GM12872 (cell line): ENCODE measurements at regions not wholly inside any gene's neighbourhood (a gene's known extent, or its start where the extent isn't known, plus 50 kb on each side); places are given as distances from the start of the nearest gene placed in this dataset.

ENCODE experiments used
- TF ChIP-seq, protein P1 (sequence below): IDR thresholded peaks from 3 replicates; pipeline ENCODE4 v1.5.1; 2011; ENCODE audit warnings: low read depth, mild to moderate bottlenecking, low read length, moderate library complexity; ENCODE audit not compliant: insufficient read depth

DNA sequence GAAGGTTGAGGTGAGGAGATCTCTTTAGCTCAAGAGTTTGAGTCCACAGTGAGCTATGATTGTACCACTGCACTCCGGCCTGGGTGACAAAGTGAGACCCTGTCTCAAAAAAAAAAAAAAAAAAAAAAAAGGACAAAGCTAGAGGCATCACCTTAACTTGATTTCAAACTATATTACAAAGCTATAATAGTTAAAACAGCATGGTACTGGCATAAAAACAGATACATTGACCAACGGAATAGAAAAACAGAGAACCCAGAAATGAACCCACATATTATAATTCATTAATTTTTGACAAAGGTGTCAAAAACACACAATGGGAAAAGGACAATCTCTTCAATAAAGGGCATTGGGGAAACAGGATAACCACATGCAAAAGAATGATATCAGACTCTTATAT is 50.8 kb upstream of the MBOAT1 start:
- TF ChIP-seq, protein P1, sequence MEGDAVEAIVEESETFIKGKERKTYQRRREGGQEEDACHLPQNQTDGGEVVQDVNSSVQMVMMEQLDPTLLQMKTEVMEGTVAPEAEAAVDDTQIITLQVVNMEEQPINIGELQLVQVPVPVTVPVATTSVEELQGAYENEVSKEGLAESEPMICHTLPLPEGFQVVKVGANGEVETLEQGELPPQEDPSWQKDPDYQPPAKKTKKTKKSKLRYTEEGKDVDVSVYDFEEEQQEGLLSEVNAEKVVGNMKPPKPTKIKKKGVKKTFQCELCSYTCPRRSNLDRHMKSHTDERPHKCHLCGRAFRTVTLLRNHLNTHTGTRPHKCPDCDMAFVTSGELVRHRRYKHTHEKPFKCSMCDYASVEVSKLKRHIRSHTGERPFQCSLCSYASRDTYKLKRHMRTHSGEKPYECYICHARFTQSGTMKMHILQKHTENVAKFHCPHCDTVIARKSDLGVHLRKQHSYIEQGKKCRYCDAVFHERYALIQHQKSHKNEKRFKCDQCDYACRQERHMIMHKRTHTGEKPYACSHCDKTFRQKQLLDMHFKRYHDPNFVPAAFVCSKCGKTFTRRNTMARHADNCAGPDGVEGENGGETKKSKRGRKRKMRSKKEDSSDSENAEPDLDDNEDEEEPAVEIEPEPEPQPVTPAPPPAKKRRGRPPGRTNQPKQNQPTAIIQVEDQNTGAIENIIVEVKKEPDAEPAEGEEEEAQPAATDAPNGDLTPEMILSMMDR: no peak

GRCh38 chr6:20265842-20266241 is 53.6 kb upstream of the MBOAT1 start:
- TF ChIP-seq, protein P1: no peak

DNA sequence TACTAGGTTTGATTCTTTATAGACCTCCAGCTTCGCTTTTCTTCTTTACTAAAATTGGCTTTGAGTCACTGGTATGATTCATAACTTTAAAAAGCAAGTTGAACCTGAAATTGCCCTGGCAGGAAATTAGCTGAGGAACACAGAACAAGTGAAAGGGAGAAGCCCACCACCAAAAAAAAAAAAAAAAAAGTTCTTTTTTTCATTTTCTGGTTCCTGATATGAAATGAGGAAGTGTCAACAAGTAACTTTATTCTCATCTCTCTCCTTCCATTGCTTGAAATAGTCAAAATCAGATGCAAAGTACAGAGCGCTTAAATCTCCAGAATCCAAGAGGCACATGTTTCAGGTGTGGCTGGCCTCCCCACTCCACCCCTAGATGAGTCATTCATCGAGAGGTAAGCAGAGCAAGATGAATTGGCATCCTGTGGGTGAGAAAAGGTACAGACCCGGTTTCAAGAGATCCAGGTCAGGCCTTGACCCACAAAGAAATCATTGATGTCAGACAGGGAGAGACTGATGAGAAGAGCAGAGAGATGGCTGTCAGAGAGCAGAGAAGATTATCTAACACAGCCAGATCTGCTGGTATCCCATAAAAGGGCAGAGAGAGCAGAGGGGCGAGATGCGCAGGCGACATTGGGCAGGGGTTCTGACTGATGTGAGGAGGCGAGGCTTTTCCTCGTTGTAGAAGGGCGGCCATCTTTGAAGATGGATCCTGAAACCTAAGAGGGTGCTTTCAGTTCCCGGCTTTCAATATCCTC is 54.8 kb upstream of the MBOAT1 start:
- TF ChIP-seq, protein P1: no peak

DNA sequence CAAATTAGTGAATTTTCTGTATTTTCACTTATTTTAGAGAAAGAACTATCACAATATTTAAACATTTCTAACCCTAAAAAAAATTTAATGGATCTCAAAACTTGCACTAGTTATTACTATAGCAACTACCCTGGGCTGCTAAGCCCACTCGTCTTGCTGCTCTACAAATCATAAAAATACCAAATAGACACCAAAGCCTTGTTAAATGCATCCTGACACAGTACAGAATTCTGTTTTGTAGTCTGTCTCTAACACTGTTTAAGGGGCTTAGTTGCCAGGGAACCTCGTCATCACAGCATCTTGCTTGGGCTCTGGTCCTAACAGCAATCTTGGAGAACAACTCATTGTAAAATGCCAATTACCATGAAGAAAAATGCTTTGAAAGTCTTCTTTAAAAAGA is 56.9 kb upstream of the MBOAT1 start:
- TF ChIP-seq, protein P1: no peak

GRCh38 chr6:20271818-20272217 is 59.5 kb upstream of the MBOAT1 start:
- TF ChIP-seq, protein P1: no peak

DNA sequence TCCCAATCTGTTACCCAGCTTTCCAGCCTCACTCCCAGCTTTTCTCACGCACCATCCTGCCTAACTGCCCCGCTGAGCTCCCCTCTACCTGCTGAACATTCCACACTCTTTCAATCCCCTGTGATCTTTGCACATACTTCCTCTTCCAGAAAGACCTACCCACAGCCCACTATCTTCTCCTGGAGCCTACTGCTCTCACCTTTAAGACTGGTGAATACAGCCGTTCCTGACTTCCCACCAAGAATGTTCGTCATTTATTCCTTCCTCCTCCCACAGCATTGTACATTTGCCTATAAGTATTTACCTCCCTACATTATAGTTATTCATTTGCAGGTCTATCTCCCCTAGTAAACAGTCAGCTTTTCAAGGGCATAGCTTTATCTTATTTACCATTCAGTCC is 61.9 kb upstream of the MBOAT1 start:
- TF ChIP-seq, protein P1: no peak

DNA sequence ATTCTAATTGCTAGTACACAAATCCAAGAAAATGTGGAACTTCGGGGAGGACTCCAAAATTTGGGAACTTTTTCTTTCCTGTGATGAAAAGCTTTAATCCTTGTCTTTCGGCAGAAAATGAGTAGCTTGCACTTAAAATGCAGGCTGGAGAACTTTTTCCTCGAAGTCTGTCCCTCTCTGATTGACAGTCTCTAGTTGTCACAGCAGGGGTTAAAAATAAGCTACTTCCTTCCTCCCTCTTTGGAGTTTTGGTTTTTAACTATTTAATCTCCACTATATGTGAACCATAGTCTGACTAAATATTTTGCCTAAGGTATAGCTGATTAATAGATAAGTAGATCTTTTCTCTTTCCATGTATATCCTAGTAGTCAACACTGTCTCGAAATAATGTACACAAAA is 66.8 kb upstream of the MBOAT1 start:
- TF ChIP-seq, protein P1: no peak
